HG02763 (cell line): ENCODE measurements at regions not wholly inside any gene's neighbourhood (a gene's known extent, or its start where the extent isn't known, plus 50 kb on each side); places are given as distances from the start of the nearest gene placed in this dataset.
A peak's percentile ranks its signal among the peaks of the same experiment; 100 is the strongest.
"Not testable (repeated sequence)": the region's sequence is repeated elsewhere in the genome, so short reads cannot be mapped to it uniquely, and the experiment has no call there.

Experiments
- ATAC-seq: cut with Tn5 transposase; IDR thresholded peaks from one replicate; pipeline ENCODE4 v1.9.1; 2021; ENCODE audit warnings: mild to moderate bottlenecking, moderate library complexity; ENCODE audit not compliant: unreplicated experiment

GRCh38 chr6:20263059-20263458 is 50.8 kb upstream of the MBOAT1 start:
- ATAC-seq, result no peak

GRCh38 chr6:20265842-20266241 is 53.6 kb upstream of the MBOAT1 start:
- ATAC-seq, result no peak

GRCh38 chr6:20266851-20267608 is 54.8 kb upstream of the MBOAT1 start:
- ATAC-seq, result no peak

GRCh38 chr6:20269181-20269580 is 56.9 kb upstream of the MBOAT1 start:
- no peak for ATAC-seq

- no peak for ATAC-seq
These were observed 59.5 kb upstream of the MBOAT1 start for GRCh38 chr6:20271818-20272217.

GRCh38 chr6:20274137-20274536 is 61.9 kb upstream of the MBOAT1 start:
- no peak for ATAC-seq

- ATAC-seq, result not testable (repeated sequence)
These were observed 63.6 kb upstream of the MBOAT1 start for GRCh38 chr6:20275837-20276236.

- not testable (repeated sequence) for ATAC-seq
These were observed 65.5 kb upstream of the MBOAT1 start for GRCh38 chr6:20277724-20278123.

- no peak for ATAC-seq
These were observed 66.8 kb upstream of the MBOAT1 start for GRCh38 chr6:20279051-20279450.

GRCh38 chr6:20279608-20280287 is 67.5 kb upstream of the MBOAT1 start:
- no peak for ATAC-seq

GRCh38 chr6:20280288-20280621 is 68.0 kb upstream of the MBOAT1 start:
- no peak for ATAC-seq

GRCh38 chr6:20284672-20285071 is 72.4 kb upstream of the MBOAT1 start:
- no peak for ATAC-seq

- no peak for ATAC-seq
These were observed 74.8 kb upstream of the MBOAT1 start for GRCh38 chr6:20286968-20287565.

- peak; percentile 73 for ATAC-seq
These were observed 79.7 kb upstream of the MBOAT1 start for GRCh38 chr6:20291764-20292580.

- no peak for ATAC-seq
These were observed 80.6 kb upstream of the MBOAT1 start for GRCh38 chr6:20292905-20293304.

- ATAC-seq, result no peak
These were observed 89.0 kb upstream of the MBOAT1 start for GRCh38 chr6:20301256-20301655.

- no peak for ATAC-seq
These were observed 89.9 kb upstream of the MBOAT1 start for GRCh38 chr6:20302168-20302567.

- ATAC-seq, result no peak
These were observed 90.5 kb upstream of the MBOAT1 start for GRCh38 chr6:20302702-20303251.

GRCh38 chr6:20306491-20306890 is 94.2 kb upstream of the MBOAT1 start:
- no peak for ATAC-seq

- no peak for ATAC-seq
These were observed 92.5 kb upstream of the E2F3 start for GRCh38 chr6:20309186-20309585.

- no peak for ATAC-seq
These were observed 91.5 kb upstream of the E2F3 start for GRCh38 chr6:20310185-20310584.
